Colonic mucosa (tissue), 4 donors: ENCODE measurements at regions not wholly inside any gene's neighbourhood (a gene's known extent, or its start where the extent isn't known, plus 50 kb on each side); places are given as distances from the start of the nearest gene placed in this dataset.

Source experiments
- DNase-seq: peaks from one replicate; pipeline ENCODE4 v3.0.0-alpha.2; 2020
- H3K27ac ChIP-seq: fragments of 200-600 bp; one replicate; pipeline ENCODE4 v1.8.0; 2021
- H3K27me3 ChIP-seq: fragments of 200-600 bp; one replicate; pipeline ENCODE4 v1.8.0; 2021
- H3K36me3 ChIP-seq: fragments of 200-600 bp; one replicate; pipeline ENCODE4 v1.8.0; 2021
- H3K4me1 ChIP-seq: fragments of 200-600 bp; one replicate; pipeline ENCODE4 v1.8.0; 2021; ENCODE audit warnings: mild to moderate bottlenecking
- H3K4me3 ChIP-seq: fragments of 200-600 bp; one replicate; pipeline ENCODE4 v1.8.0; 2021
- H3K9ac ChIP-seq, 2 donors: one replicate each; pipeline ENCODE4 v1.7.0; 2013; ENCODE audit warnings: control low read depth in 2 of 2, low read depth in 2 of 2, low read length in 2 of 2
- H3K9me3 ChIP-seq: fragments of 200-600 bp; one replicate; pipeline ENCODE4 v1.8.0; 2021
- CTCF ChIP-seq: fragments of 200-600 bp; IDR thresholded peaks from one replicate; pipeline ENCODE4 v1.8.0; 2022; ENCODE audit warnings: antibody characterized with exemption, mild to moderate bottlenecking
- intact Hi-C: fragments of 100-400 bp; cut with DNase I; formaldehyde crosslinking; loops from one replicate; pipeline ENCODE4 v1.14.1; 2022
- donor health status: healthy.
- donor health status: DM: no; HTN: no; CAD: no.
- donor health status: DM: no; HTN: no; CAD: no.

- intact Hi-C loops: no loop called here
- H3K9ac ChIP-seq: no peak overlapping the region
- no peak for TF ChIP-seq CTCF
- H3K36me3 ChIP-seq: no peaks in the 10 kb centered on the region
- no peak overlapping the region for H3K27ac ChIP-seq
- no peaks in the 10 kb centered on the region for H3K9me3 ChIP-seq
- no peaks in the 10 kb centered on the region for H3K27me3 ChIP-seq
- DNase-seq: no peak
- H3K4me3 ChIP-seq: no peak overlapping the region
- H3K4me1 ChIP-seq: no peaks in the 10 kb centered on the region
Measured at GRCh38 chr3:5290915-5291314, 103.4 kb downstream of the EDEM1 start.

GRCh38 chr3:5292512-5292911, 105.0 kb downstream of the EDEM1 start:
- H3K9me3 ChIP-seq: no peaks in the 10 kb centered on the region
- intact Hi-C loops: no loop called here
- H3K27ac ChIP-seq: no peak overlapping the region
- no peaks in the 10 kb centered on the region for H3K4me1 ChIP-seq
- TF ChIP-seq CTCF: no peak
- no peaks in the 10 kb centered on the region for H3K36me3 ChIP-seq
- H3K27me3 ChIP-seq: no peaks in the 10 kb centered on the region
- no peak overlapping the region for H3K9ac ChIP-seq
- no peak for DNase-seq
- H3K4me3 ChIP-seq: no peak overlapping the region

GRCh38 chr3:5293207-5293606, 105.7 kb downstream of the EDEM1 start:
- intact Hi-C loops: no loop called here
- no peak for DNase-seq
- Histone ChIP-seq H3K36me3 (no peaks in the 10 kb centered on the region), H3K9me3 (no peaks in the 10 kb centered on the region), H3K27me3 (no peaks in the 10 kb centered on the region), H3K4me3 (no peak overlapping the region), H3K4me1 (no peaks in the 10 kb centered on the region), H3K9ac (no peak overlapping the region), H3K27ac (no peak overlapping the region)
- TF ChIP-seq CTCF: no peak

- Histone ChIP-seq H3K9ac (no peak overlapping the region), H3K27me3 (no peaks in the 10 kb centered on the region), H3K9me3 (no peaks in the 10 kb centered on the region), H3K4me1 (no peaks in the 10 kb centered on the region), H3K4me3 (no peak overlapping the region), H3K27ac (no peak overlapping the region), H3K36me3 (no peaks in the 10 kb centered on the region)
- intact Hi-C loops: no loop called here
- DNase-seq: no peak
- no peak for TF ChIP-seq CTCF
Measured at GRCh38 chr3:5294356-5294755, 106.8 kb downstream of the EDEM1 start.

- no peak overlapping the region for H3K9ac ChIP-seq
- TF ChIP-seq CTCF: no peak
- no peaks in the 10 kb centered on the region for H3K9me3 ChIP-seq
Measured at GRCh38 chr3:5295191-5295690, 107.7 kb downstream of the EDEM1 start.

GRCh38 chr3:5296362-5296761, 108.9 kb downstream of the EDEM1 start:
- H3K36me3 ChIP-seq: no peaks in the 10 kb centered on the region
- H3K9me3 ChIP-seq: no peaks in the 10 kb centered on the region
- no peaks in the 10 kb centered on the region for H3K4me1 ChIP-seq
- no peak overlapping the region for H3K4me3 ChIP-seq
- DNase-seq: no peak
- H3K27ac ChIP-seq: no peak overlapping the region
- no peaks in the 10 kb centered on the region for H3K27me3 ChIP-seq
- no peak for TF ChIP-seq CTCF
- no peak overlapping the region for H3K9ac ChIP-seq
- intact Hi-C loops: no loop called here

More at GRCh38 chr3:5295191-5295690, 107.7 kb downstream of the EDEM1 start:
- Histone ChIP-seq H3K27ac (no peak overlapping the region), H3K27me3 (no peaks in the 10 kb centered on the region), H3K4me3 (no peak overlapping the region), H3K36me3 (no peaks in the 10 kb centered on the region), H3K4me1 (no peaks in the 10 kb centered on the region)
- DNase-seq: no peak
- intact Hi-C loops: no loop called here
